ENCODE measurements at regions not wholly inside any gene's neighbourhood (a gene's known extent, or its start where the extent isn't known, plus 50 kb on each side); places are given as distances from the start of the nearest gene placed in this dataset.
"Not testable (repeated sequence)": the region's sequence is repeated elsewhere in the genome, so short reads cannot be mapped to it uniquely, and the experiment has no call there.

DNA sequence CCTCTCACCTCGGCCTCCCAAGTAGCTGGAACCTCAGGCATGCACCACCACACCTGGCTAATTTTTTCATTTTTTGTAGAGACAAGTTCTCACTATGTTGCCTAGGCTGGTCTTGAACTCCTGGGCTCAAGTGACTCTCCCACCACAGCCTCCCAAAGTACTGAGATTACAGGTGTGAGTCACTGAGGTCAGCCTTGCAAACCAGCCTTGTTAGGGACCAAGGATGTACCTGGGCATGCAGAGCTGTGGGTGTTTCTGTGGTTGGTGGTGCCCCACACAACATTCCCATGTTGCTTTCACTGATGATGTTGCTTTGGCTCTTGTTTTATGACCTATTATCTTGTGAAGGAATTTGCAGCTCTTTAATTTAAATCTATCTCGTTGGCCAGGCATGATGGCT, 54.8 kb downstream of the OTUD1 start:
- H3K4me3 ChIP-seq (ENCODE audit: low read depth, low read length), result no peak overlapping the region
- no peak for DNase-seq (ENCODE audit: low read depth)
- TF ChIP-seq, protein P1, sequence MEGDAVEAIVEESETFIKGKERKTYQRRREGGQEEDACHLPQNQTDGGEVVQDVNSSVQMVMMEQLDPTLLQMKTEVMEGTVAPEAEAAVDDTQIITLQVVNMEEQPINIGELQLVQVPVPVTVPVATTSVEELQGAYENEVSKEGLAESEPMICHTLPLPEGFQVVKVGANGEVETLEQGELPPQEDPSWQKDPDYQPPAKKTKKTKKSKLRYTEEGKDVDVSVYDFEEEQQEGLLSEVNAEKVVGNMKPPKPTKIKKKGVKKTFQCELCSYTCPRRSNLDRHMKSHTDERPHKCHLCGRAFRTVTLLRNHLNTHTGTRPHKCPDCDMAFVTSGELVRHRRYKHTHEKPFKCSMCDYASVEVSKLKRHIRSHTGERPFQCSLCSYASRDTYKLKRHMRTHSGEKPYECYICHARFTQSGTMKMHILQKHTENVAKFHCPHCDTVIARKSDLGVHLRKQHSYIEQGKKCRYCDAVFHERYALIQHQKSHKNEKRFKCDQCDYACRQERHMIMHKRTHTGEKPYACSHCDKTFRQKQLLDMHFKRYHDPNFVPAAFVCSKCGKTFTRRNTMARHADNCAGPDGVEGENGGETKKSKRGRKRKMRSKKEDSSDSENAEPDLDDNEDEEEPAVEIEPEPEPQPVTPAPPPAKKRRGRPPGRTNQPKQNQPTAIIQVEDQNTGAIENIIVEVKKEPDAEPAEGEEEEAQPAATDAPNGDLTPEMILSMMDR (IDR thresholded peaks at IDR 0.05; ENCODE audit: insufficient read depth, low read depth, low read length), result no peak

DNA sequence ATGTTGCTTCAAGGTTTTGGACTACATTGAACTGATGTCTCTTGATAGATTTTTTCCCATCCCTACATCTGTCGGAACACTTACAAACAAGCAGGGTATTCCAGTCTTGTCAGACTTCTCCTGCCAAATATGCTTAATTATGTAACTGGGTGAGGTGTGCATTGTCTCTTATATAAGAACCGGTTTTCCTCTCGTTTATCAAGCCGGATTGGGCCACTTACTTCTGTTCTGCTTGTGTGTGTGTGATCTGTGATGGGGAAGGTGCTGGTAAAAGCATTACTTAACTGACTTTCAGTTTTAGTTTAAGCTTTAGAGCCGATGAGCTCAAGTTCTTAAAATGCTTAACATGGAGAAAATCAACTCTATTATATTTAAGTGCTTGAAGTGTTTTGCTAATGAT, 57.9 kb downstream of the OTUD1 start:
- no peak for DNase-seq (ENCODE audit: low read depth)
- TF ChIP-seq, protein P1 (IDR thresholded peaks at IDR 0.05; ENCODE audit: insufficient read depth, low read depth, low read length), result no peak

DNA sequence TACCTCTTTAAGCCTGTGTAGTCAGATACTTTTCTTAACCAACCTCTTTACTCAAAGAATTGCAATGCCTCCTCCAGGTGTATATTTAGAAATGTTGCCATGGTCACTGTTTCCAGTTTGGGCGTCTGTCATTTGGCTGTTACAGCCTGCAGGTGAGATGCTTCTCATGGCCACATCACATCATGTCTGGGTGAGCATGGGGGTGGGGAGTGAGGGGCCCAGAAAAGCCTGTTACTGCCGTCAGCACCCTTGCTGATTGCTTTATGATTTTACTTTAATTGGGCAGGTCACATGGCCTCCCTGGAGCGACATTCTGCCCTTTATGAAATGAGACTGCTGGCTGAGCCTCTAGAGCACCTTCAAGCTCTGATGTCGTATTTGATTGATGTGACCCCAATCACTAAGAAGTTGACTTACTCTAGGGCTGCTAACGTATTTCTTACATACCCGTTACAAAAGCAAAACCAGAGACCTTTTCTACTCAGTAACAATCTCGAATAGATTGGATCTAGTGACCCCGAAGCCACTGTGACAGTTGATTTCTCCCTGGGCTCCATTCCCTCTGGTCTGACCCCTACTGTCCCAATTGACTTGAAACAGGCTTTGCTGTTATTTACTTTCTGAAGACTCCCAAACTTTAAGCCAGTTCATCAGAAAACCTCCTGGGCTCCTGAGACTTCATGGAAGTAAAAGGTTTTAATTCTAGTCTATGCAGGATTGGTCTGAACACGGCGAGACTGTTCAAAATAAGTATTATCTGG, 60.7 kb downstream of the OTUD1 start:
- H3K4me3 ChIP-seq (ENCODE audit: low read depth, low read length), result no peak overlapping the region
- no peak for DNase-seq (ENCODE audit: low read depth)
- TF ChIP-seq, protein P1 (IDR thresholded peaks at IDR 0.05; ENCODE audit: insufficient read depth, low read depth, low read length), result no peak

More for the DNA sequence above, 57.9 kb downstream of the OTUD1 start:
- H3K4me3 ChIP-seq (ENCODE audit: low read depth, low read length), result no peak overlapping the region

DNA sequence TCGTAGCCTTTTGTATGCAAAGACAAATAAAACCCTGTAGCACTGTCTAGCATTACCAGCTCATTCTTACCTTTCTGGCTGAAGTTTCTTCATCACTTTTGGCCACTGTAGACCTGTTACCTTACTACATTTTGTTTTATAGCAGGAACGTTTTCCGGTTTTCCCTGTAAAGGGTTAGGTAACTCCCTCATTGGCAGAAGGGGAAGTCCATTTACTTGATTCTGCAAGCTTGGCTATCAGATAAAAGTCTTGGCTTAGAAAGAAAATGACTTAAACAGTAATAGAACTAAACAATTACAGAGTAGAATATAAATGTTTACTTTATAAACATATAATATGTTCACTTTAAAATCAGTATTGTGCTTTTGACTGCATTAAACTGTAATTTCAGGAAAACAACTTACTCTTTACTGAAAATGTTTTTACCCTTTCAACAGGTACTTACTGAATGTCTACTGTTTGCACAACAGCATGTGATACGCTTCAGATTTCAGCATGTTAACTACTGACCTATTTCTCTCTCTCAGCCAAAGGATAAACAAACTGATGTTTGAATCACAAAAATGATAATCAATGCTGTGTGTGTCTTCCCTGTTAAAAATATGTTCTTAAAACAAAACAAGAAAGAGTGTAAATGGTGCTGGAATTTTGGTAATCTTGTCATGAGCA, 67.1 kb downstream of the OTUD1 start:
- TF ChIP-seq, protein P1 (IDR thresholded peaks at IDR 0.05; ENCODE audit: insufficient read depth, low read depth, low read length), result no peak
- no peak for DNase-seq (ENCODE audit: low read depth)

DNA sequence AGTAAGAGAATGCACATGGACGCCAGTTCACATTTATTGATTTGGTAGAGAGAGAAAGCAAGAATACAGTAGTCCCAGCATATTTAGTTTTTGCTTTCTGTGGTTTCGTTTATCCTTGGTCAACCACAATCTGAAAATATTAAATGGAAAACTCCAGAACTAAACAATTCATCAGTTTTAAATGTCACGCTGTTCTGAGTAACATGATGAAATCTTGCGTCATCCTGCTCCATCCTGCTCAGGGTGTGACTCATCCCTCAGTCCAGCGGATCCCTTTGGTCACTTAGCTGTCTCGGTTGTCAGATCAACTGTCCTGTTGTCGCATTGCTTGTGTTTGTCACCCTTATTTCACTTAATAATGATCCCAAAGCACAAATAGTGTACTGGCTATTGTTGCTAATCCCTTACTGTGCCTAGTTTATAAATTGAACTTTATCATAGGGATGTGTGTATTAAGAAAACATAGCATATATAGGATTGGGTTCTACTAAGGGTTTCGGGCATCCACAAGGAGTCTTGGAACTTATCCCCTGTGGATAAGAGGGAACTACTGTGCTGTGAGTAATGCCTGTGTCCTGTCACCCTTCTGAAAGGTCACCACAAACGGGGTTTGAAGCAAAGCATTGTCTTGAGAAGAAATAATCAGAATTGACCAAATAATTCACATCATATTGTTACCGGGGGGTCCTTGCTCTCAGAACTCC, 73.6 kb downstream of the OTUD1 start:
- TF ChIP-seq, protein P1 (IDR thresholded peaks at IDR 0.05; ENCODE audit: insufficient read depth, low read depth, low read length), result no peak
- peak; percentile 81 for DNase-seq (ENCODE audit: low read depth)
- H3K4me3 ChIP-seq (ENCODE audit: low read depth, low read length), result no peak overlapping the region

More for the DNA sequence above, 67.1 kb downstream of the OTUD1 start:
- H3K4me3 ChIP-seq (ENCODE audit: low read depth, low read length), result no peak overlapping the region

DNA sequence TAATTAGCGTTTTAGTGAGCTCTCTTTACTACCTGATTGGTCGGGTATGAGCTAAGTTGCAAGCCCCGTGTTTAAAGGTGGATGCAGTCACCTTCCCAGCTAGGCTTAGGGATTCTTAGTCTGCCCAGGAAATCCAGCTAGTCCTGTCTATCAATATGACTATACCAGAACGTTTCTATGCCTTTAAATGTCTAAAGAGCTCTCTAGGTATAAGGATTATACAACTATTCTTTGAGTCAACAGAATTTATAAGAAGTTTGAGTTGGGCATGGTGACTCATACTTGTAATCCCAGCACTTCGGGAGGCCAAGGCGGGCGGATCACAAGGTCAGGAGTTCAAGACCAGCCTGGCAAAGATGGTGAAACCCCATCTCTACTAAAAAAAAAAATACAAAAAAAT, 74.7 kb downstream of the OTUD1 start:
- not testable (repeated sequence) for H3K4me3 ChIP-seq (ENCODE audit: low read depth, low read length); DNase-seq (ENCODE audit: low read depth)

DNA sequence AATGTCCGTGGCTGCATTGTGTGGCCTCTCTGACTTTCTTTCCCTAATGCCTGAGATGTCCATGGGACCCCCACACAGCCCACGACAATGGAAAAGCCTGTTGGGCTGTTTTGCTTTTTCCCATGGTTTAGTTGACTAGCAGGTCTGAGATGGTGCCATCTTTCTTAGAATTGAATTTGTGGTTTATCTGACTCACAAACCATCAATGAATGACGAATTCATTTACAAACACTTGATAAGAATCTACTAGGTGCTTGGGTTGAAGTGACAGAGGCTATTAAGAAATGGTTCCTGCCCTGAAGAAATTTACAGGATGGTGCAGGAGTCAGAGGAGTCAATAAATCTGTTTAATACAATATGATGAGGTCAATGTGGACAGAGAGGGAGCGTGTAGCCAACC, 75.4 kb downstream of the OTUD1 start:
- no peak for DNase-seq (ENCODE audit: low read depth)
- H3K4me3 ChIP-seq (ENCODE audit: low read depth, low read length), result no peak overlapping the region
- TF ChIP-seq, protein P1 (IDR thresholded peaks at IDR 0.05; ENCODE audit: insufficient read depth, low read depth, low read length), result no peak

All from fibroblast of villous mesenchyme (primary cell).